ENCODE measurements at regions not wholly inside any gene's neighbourhood (a gene's known extent, or its start where the extent isn't known, plus 50 kb on each side); places are given as distances from the start of the nearest gene placed in this dataset.

DNA sequence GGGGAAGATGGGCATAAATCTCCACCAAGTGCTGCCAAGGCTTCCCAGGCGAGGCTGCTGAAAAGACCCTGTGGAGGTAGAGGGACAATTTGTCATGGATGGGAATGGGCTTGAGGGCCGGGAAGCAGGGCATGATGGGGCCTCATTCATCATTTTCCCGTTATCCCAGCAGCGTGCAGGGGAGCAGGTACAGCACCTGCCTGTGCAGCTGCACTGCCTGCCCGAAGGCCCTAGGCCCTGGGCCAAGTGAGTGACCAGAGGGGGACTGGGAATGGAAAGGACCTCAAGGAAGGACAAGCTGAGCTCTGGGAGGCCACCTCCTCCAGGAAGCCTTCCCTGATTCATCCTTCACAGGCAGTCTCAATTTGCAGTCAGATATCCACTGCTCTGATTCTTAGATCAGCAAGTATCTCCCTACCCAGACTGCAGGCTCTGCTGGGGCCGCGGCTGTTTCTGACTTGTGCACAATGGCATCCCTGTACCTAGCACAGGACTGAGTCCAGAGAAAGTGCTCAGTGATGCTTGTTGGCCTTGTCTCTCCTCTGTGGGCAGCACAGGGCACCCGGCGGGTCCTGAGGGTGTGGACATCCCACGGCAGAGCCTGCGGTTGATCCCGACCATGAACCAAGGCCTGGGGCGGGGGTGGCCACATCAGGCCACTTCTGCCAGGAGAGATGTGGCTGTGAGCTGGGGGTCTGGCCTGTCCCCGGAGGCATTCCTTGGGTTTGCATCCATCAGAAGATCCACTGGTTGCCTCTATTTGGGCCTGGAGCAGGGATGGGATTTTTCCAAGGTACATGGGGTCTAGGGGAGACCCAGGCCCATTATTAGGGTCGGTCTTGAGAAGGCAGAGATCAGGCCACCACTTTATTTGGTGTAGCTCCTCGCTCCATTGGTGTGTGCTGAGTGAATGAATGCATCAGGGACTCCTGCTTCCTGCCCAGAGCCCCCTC lies 167.3 kb upstream of the RTL1 start:
- TF ChIP-seq POLR2AphosphoS5 (IDR thresholded peaks at IDR 0.05): no peak
- TF ChIP-seq, protein P1, sequence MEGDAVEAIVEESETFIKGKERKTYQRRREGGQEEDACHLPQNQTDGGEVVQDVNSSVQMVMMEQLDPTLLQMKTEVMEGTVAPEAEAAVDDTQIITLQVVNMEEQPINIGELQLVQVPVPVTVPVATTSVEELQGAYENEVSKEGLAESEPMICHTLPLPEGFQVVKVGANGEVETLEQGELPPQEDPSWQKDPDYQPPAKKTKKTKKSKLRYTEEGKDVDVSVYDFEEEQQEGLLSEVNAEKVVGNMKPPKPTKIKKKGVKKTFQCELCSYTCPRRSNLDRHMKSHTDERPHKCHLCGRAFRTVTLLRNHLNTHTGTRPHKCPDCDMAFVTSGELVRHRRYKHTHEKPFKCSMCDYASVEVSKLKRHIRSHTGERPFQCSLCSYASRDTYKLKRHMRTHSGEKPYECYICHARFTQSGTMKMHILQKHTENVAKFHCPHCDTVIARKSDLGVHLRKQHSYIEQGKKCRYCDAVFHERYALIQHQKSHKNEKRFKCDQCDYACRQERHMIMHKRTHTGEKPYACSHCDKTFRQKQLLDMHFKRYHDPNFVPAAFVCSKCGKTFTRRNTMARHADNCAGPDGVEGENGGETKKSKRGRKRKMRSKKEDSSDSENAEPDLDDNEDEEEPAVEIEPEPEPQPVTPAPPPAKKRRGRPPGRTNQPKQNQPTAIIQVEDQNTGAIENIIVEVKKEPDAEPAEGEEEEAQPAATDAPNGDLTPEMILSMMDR (IDR thresholded peaks at IDR 0.05): no peak

Data from prostate gland (tissue), 2 donors.